Osteoblast (primary cell): ENCODE measurements at regions not wholly inside any gene's neighbourhood (a gene's known extent, or its start where the extent isn't known, plus 50 kb on each side); places are given as distances from the start of the nearest gene placed in this dataset.

Experiments
- DNase-seq: peaks from one replicate; pipeline ENCODE4 v3.0.0; 2011; ENCODE audit warnings: low spot score, mixed read lengths; ENCODE audit not compliant: insufficient read length; ENCODE audit errors: missing footprints
- H2AFZ ChIP-seq: 2 replicates; pipeline ENCODE4 v1.6.0; 2011; ENCODE audit warnings: mild to moderate bottlenecking, low read length
- H3K27ac ChIP-seq: 2 replicates; pipeline ENCODE4 v1.5.1; 2011; ENCODE audit warnings: mild to moderate bottlenecking, low read depth, low read length, moderate library complexity
- H3K27me3 ChIP-seq: 2 replicates; pipeline ENCODE4 v1.6.0; 2012; ENCODE audit warnings: mild to moderate bottlenecking, control low read depth, inconsistent platforms, low read length, moderate library complexity; ENCODE audit not compliant: insufficient read depth
- H3K36me3 ChIP-seq: 2 replicates; pipeline ENCODE4 v1.5.1; 2011; ENCODE audit warnings: mild to moderate bottlenecking, low read length, control low read depth, moderate library complexity; ENCODE audit not compliant: insufficient read depth
- H3K4me1 ChIP-seq: 2 replicates; pipeline ENCODE4 v1.5.1; 2011; ENCODE audit warnings: mild to moderate bottlenecking, low read length, control low read depth, moderate library complexity; ENCODE audit not compliant: insufficient read depth
- H3K4me2 ChIP-seq: 2 replicates; pipeline ENCODE4 v1.6.0; 2011; ENCODE audit warnings: mild to moderate bottlenecking, low read length; ENCODE audit not compliant: insufficient read depth
- H3K4me3 ChIP-seq: fragments of 200-600 bp; sonication (generic); 3 replicates; pipeline ENCODE4 v1.5.1; 2012; ENCODE audit warnings: mild to moderate bottlenecking, low read length, inconsistent platforms; ENCODE audit not compliant: insufficient read depth
- H3K79me2 ChIP-seq: 2 replicates; pipeline ENCODE4 v1.6.0; 2012; ENCODE audit warnings: mild to moderate bottlenecking, low read length, control low read depth, inconsistent platforms; ENCODE audit not compliant: insufficient read depth
- H3K9me3 ChIP-seq: 2 replicates; pipeline ENCODE4 v1.5.1; 2011; ENCODE audit warnings: low read depth, low read length, control low read depth
- H4K20me1 ChIP-seq: 2 replicates; pipeline ENCODE4 v1.6.0; 2012; ENCODE audit warnings: mild to moderate bottlenecking, low read length, control low read depth; ENCODE audit not compliant: insufficient read depth
- TF ChIP-seq, protein P1 (sequence below): IDR thresholded peaks from 2 replicates; pipeline ENCODE4 v1.5.1; 2011; ENCODE audit warnings: mild to moderate bottlenecking, low read depth, low read length, moderate library complexity; ENCODE audit errors: extremely low read depth

DNA sequence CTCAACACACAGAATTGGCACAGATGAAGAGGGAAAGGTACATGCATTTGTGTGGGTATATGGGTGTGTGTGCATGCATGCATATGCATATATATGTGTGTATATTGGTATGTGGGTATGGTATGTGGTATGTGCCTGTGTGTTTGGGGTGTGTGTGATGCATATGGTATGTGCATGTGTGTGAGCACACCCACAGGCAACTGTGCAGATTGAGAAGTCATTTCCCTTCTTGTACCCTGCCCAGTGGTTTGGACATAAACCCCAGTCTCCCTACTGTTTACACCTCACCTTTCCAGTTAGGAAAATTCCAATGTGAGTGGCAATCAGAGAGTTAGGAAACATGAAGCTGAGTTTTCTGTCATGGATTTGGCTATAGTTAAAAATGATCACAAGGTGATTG is 178.0 kb downstream of the NXNL2 start:
- Histone ChIP-seq H4K20me1 (no peaks in the 10 kb centered on the region), H3K36me3 (no peaks in the 10 kb centered on the region)
- TF ChIP-seq, protein P1, sequence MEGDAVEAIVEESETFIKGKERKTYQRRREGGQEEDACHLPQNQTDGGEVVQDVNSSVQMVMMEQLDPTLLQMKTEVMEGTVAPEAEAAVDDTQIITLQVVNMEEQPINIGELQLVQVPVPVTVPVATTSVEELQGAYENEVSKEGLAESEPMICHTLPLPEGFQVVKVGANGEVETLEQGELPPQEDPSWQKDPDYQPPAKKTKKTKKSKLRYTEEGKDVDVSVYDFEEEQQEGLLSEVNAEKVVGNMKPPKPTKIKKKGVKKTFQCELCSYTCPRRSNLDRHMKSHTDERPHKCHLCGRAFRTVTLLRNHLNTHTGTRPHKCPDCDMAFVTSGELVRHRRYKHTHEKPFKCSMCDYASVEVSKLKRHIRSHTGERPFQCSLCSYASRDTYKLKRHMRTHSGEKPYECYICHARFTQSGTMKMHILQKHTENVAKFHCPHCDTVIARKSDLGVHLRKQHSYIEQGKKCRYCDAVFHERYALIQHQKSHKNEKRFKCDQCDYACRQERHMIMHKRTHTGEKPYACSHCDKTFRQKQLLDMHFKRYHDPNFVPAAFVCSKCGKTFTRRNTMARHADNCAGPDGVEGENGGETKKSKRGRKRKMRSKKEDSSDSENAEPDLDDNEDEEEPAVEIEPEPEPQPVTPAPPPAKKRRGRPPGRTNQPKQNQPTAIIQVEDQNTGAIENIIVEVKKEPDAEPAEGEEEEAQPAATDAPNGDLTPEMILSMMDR = no peak

GRCh38 chr9:88716596-88717290 is 181.8 kb downstream of the NXNL2 start:
- peak overlapping the region; percentile 18 for H3K4me2 ChIP-seq

More for the DNA sequence above, 178.0 kb downstream of the NXNL2 start:
- Histone ChIP-seq H2AFZ (no peak overlapping the region), H3K27me3 (no peaks in the 10 kb centered on the region), H3K4me2 (no peak overlapping the region), H3K79me2 (no peaks in the 10 kb centered on the region), H3K4me1 (peaks cover 11% of the 10 kb centered on the region), H3K9me3 (no peaks in the 10 kb centered on the region), H3K4me3 (no peak overlapping the region), H3K27ac (no peak overlapping the region)
- no peak for DNase-seq

DNA sequence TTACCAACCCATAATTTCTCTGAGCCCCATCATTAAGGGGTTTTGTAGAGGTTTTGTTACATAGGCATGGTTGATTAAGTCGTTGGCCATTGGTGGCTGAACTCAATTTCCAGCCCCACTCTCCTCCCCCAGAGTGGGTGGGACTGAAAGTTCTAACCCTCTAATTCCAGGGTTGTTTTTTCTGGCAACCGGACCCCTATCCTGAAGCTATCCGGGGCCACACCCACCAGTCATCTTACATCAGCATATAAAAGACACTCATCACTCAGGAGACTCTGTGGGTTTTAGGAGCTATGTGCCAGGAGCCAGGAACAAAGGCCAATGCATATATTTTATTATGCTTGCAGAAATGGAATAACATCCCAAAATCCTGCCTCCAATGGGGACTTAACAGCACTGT is 186.0 kb downstream of the NXNL2 start:
- peaks cover 22% of the 10 kb centered on the region for H3K4me1 ChIP-seq
- H3K27ac ChIP-seq = peak overlapping the region; percentile 46
- H3K4me2 ChIP-seq = no peak overlapping the region
- no peaks in the 10 kb centered on the region for H3K79me2 ChIP-seq
- TF ChIP-seq, protein P1 = no peak
- peak; percentile 66 for DNase-seq
- H4K20me1 ChIP-seq = no peaks in the 10 kb centered on the region
- no peaks in the 10 kb centered on the region for H3K9me3 ChIP-seq
- no peaks in the 10 kb centered on the region for H3K27me3 ChIP-seq
- no peak overlapping the region for H3K4me3 ChIP-seq
- H3K36me3 ChIP-seq = no peaks in the 10 kb centered on the region
- no peak overlapping the region for H2AFZ ChIP-seq

More at GRCh38 chr9:88716596-88717290, 181.8 kb downstream of the NXNL2 start:
- Histone ChIP-seq H4K20me1 (no peaks in the 10 kb centered on the region), H3K27ac (peak overlapping the region; percentile 24), H3K4me3 (no peak overlapping the region), H3K9me3 (no peaks in the 10 kb centered on the region), H2AFZ (no peak overlapping the region), H3K79me2 (no peaks in the 10 kb centered on the region), H3K4me1 (peaks cover 18% of the 10 kb centered on the region), H3K27me3 (no peaks in the 10 kb centered on the region), H3K36me3 (no peaks in the 10 kb centered on the region)
- DNase-seq = no peak
- TF ChIP-seq, protein P1 = no peak

- TF ChIP-seq, protein P1 = no peak
- no peaks in the 10 kb centered on the region for H3K9me3 ChIP-seq
Observed at GRCh38 chr9:88721495-88722279, 186.7 kb downstream of the NXNL2 start.

More at GRCh38 chr9:88721495-88722279, 186.7 kb downstream of the NXNL2 start:
- no peaks in the 10 kb centered on the region for H3K36me3 ChIP-seq
- no peak overlapping the region for H2AFZ ChIP-seq
- H3K79me2 ChIP-seq = no peaks in the 10 kb centered on the region
- peaks cover 16% of the 10 kb centered on the region for H3K4me1 ChIP-seq
- no peaks in the 10 kb centered on the region for H4K20me1 ChIP-seq
- no peaks in the 10 kb centered on the region for H3K27me3 ChIP-seq
- H3K4me2 ChIP-seq = no peak overlapping the region
- DNase-seq = no peak
- H3K4me3 ChIP-seq = no peak overlapping the region
- peak overlapping the region; percentile 46 for H3K27ac ChIP-seq
